IMR-90 (cell line): ENCODE measurements at regions not wholly inside any gene's neighbourhood (a gene's known extent, or its start where the extent isn't known, plus 50 kb on each side); places are given as distances from the start of the nearest gene placed in this dataset.

Experiments used
- ATAC-seq: fragments of 200-7000 bp; cut with Tn5 transposase; 2 replicates; pipeline ENCODE4 v1.9.1; 2020; ENCODE audit warnings: low read depth, mild to moderate bottlenecking, moderate library complexity
- BruUV-seq: library from RNA; stranded (reverse); fragments of 400-500 nt; replicated peaks from 2 replicates; lab custom pipeline; 2021; lab: Mats Ljungman, UMichigan
- CTCF ChIA-PET: fragments of 300-600 bp; formaldehyde crosslinking; extraction: SDS; loops from one replicate; lab custom pipeline; 2021; ENCODE audit warnings: antibody characterized with exemption; lab: Yijun Ruan, JAX
- POLR2A ChIA-PET: fragments of 300-600 bp; sonication (Branson Sonifier 250); formaldehyde crosslinking; loops from one replicate; lab custom pipeline; 2022; ENCODE audit warnings: antibody characterized with exemption; ENCODE audit not compliant: unreplicated experiment; lab: Charles Lee
- DNase-seq: peaks from one replicate; pipeline ENCODE4 v3.0.0; 2013
- H2AFZ ChIP-seq: replicated peaks from 2 replicates; pipeline ENCODE3; 2013; ENCODE audit warnings: low read length, mild to moderate bottlenecking; ENCODE audit not compliant: poor library complexity
- H2AK5ac ChIP-seq: 2 replicates; pipeline ENCODE4 v1.6.1; 2013; ENCODE audit warnings: low read depth, low read length, inconsistent platforms
- H2AK9ac ChIP-seq: replicated peaks from 2 replicates; pipeline ENCODE3; 2013; ENCODE audit warnings: mild to moderate bottlenecking, low read depth, low read length, moderate library complexity; ENCODE audit not compliant: poor library complexity
- H2BK120ac ChIP-seq: 2 replicates; pipeline ENCODE4 v1.6.1; 2013; ENCODE audit warnings: low read depth, low read length, inconsistent platforms
- H2BK15ac ChIP-seq: 3 replicates; pipeline ENCODE4 v1.6.1; 2013; ENCODE audit warnings: low read depth, low read length, inconsistent platforms
- H2BK20ac ChIP-seq: 2 replicates; pipeline ENCODE4 v1.6.1; 2013; ENCODE audit warnings: low read depth, mild to moderate bottlenecking, inconsistent platforms, low read length, moderate library complexity
- H2BK5ac ChIP-seq: 2 replicates; pipeline ENCODE4 v1.6.1; 2013; ENCODE audit warnings: mild to moderate bottlenecking, low read depth, low read length, inconsistent platforms; ENCODE audit not compliant: poor library complexity, severe bottlenecking
- H3K14ac ChIP-seq: replicated peaks from 2 replicates; pipeline ENCODE4 v1.6.1; 2013; ENCODE audit warnings: low read depth, low read length, inconsistent platforms
- H3K18ac ChIP-seq: 2 replicates; pipeline ENCODE4 v1.6.1; 2013; ENCODE audit warnings: low read depth, low read length, control low read depth
- H3K23ac ChIP-seq: 2 replicates; pipeline ENCODE4 v1.6.1; 2013; ENCODE audit warnings: low read depth, low read length, inconsistent platforms
- H3K27ac ChIP-seq: 2 replicates; pipeline ENCODE4 v1.5.1; 2013; ENCODE audit warnings: mild to moderate bottlenecking, control low read depth, low read length; ENCODE audit not compliant: insufficient read depth
- H3K27me3 ChIP-seq: 2 replicates; pipeline ENCODE4 v1.6.1; 2013; ENCODE audit warnings: low read length; ENCODE audit not compliant: control insufficient read depth, insufficient read depth
- H3K36me3 ChIP-seq: 2 replicates; pipeline ENCODE4 v1.6.1; 2013; ENCODE audit warnings: low read length, mixed read lengths; ENCODE audit not compliant: control insufficient read depth, insufficient read depth
- H3K4ac ChIP-seq: 2 replicates; pipeline ENCODE4 v1.6.1; 2013; ENCODE audit warnings: low read depth, low read length, inconsistent platforms
- H3K4me1 ChIP-seq: 2 replicates; pipeline ENCODE4 v1.6.1; 2013; ENCODE audit warnings: low read length, mixed read lengths; ENCODE audit not compliant: control insufficient read depth, insufficient read depth
- H3K4me2 ChIP-seq: 2 replicates; pipeline ENCODE4 v1.6.1; 2013; ENCODE audit warnings: low read depth, mild to moderate bottlenecking, control low read depth, low read length, moderate library complexity
- H3K4me3 ChIP-seq: 2 replicates; pipeline ENCODE4 v1.5.1; 2013; ENCODE audit warnings: low read depth, mild to moderate bottlenecking, control low read depth, low read length, moderate library complexity; ENCODE audit not compliant: insufficient read depth
- H3K56ac ChIP-seq: 2 replicates; pipeline ENCODE4 v1.6.1; 2013; ENCODE audit warnings: low read length, inconsistent platforms; ENCODE audit not compliant: insufficient read depth; ENCODE audit errors: extremely low read depth
- H3K79me1 ChIP-seq, 2 experiments: 2 replicates each; pipeline ENCODE4 v1.6.1; 2013; ENCODE audit warnings: low read length in 2 of 2, inconsistent platforms in 1 of 2, low read depth in 1 of 2
- H3K9ac ChIP-seq: 2 replicates; pipeline ENCODE4 v1.6.1; 2013; ENCODE audit warnings: low read depth, low read length, control low read depth
- H3K9me1 ChIP-seq: 2 replicates; pipeline ENCODE4 v1.6.1; 2013; ENCODE audit warnings: low read length, inconsistent platforms; ENCODE audit not compliant: insufficient read depth
- H3K9me3 ChIP-seq: 2 replicates; pipeline ENCODE4 v1.6.1; 2013; ENCODE audit warnings: low read length; ENCODE audit not compliant: control insufficient read depth, insufficient read depth
- H4K20me1 ChIP-seq: 2 replicates; pipeline ENCODE4 v1.6.1; 2013; ENCODE audit warnings: low read length, inconsistent platforms; ENCODE audit not compliant: insufficient read depth
- H4K5ac ChIP-seq: 2 replicates; pipeline ENCODE4 v1.6.1; 2013; ENCODE audit warnings: mild to moderate bottlenecking, low read depth, low read length, control low read depth
- H4K8ac ChIP-seq, 2 experiments: 2 replicates each; pipeline ENCODE4 v1.6.1; 2013; ENCODE audit warnings: low read depth in 2 of 2, low read length in 2 of 2, control low read depth in 1 of 2, inconsistent platforms in 1 of 2
- H4K91ac ChIP-seq: 2 replicates; pipeline ENCODE4 v1.6.1; 2013; ENCODE audit warnings: low read depth, low read length, inconsistent platforms; ENCODE audit not compliant: insufficient read depth
- BHLHE40 ChIP-seq: fragments of 150-350 bp; IDR thresholded peaks from 2 replicates; pipeline ENCODE4 v1.6.1; 2016; ENCODE audit warnings: mild to moderate bottlenecking, low read depth, low read length
- MAZ ChIP-seq: IDR thresholded peaks from 2 replicates; pipeline ENCODE4 v1.6.1; 2012; ENCODE audit warnings: low read depth, mild to moderate bottlenecking, low read length, improper control_type of control experiment, moderate library complexity, borderline replicate concordance
- MXI1 ChIP-seq: IDR thresholded peaks from 2 replicates; pipeline ENCODE4 v1.6.1; 2012; ENCODE audit warnings: low read depth, mild to moderate bottlenecking, low read length, moderate library complexity, borderline replicate concordance
- POLR2A ChIP-seq: IDR thresholded peaks from 2 replicates; pipeline ENCODE4 v1.6.1; 2012; ENCODE audit warnings: mild to moderate bottlenecking, low read depth, low read length
- RFX5 ChIP-seq: IDR thresholded peaks from 2 replicates; pipeline ENCODE4 v1.8.0; 2012; ENCODE audit warnings: low read depth, mild to moderate bottlenecking, low read length, moderate library complexity
- SMC3 ChIP-seq: fragments of 150-350 bp; IDR thresholded peaks from 2 replicates; pipeline ENCODE4 v1.6.1; 2016; ENCODE audit warnings: low read depth, mild to moderate bottlenecking, antibody characterized with exemption, low read length, moderate library complexity
- WGBS, 2 experiments: methylation state at CpG; one replicate each; pipeline versions ENCODE4 v1.1.5 to v1.1.7; 2013; ENCODE audit warnings: missing lambda C conversion rate in 2 of 2; ENCODE audit not compliant: insufficient read length in 1 of 2; ENCODE audit errors: extremely low coverage in 2 of 2; 5-methylcytosine and 5-hydroxymethylcytosine counted together
- dilution Hi-C: fragments of 300-500 bp; cut with HindIII; formaldehyde crosslinking; loops from one replicate; pipeline ENCODE4 v1.14.3; 2018; ENCODE audit warnings: low sequenced_read_pairs; ENCODE audit not compliant: unreplicated experiment
- in situ Hi-C: fragments of 300-500 bp; cut with MboI; formaldehyde crosslinking; loops from 3 replicates; pipeline ENCODE4 v1.14.3; 2019; ENCODE audit warnings: low sequenced_read_pairs, inconsistent platforms, mixed read lengths
- intact Hi-C: fragments of 100-400 bp; cut with micrococcal nuclease; formaldehyde crosslinking; loops from 2 replicates; pipeline ENCODE4 v1.10.0; 2022
- TF ChIP-seq, protein P1 (sequence below): conservative IDR thresholded peaks from 2 replicates; pipeline ENCODE4 v1.5.1; 2012; ENCODE audit warnings: mild to moderate bottlenecking, low read depth, low read length, improper control_type of control experiment

- ChIA-PET POLR2A (no interaction called here), CTCF (no interaction called here)
- no CpG with 5 or more reads among the region's 2 CpGs for WGBS, 2 experiments
- no peak overlapping the region for H3K9ac ChIP-seq
- H3K36me3 ChIP-seq, result no peaks in the 10 kb centered on the region
- no peak overlapping the region for H3K27ac ChIP-seq
- no peaks in the 10 kb centered on the region for H3K4me1 ChIP-seq
- no peak overlapping the region for H2AK9ac ChIP-seq
- no peak overlapping the region for H3K4ac ChIP-seq
- no peak overlapping the region for H2BK120ac ChIP-seq
- no peak overlapping the region for H2BK20ac ChIP-seq
- no peak overlapping the region for H2BK5ac ChIP-seq
- H4K91ac ChIP-seq, result no peak overlapping the region
- intact Hi-C loops (no loop called here), dilution Hi-C loops (no loop called here), in situ Hi-C loops (no loop called here)
- no TSS peak for BruUV-seq
- H3K4me3 ChIP-seq, result no peak overlapping the region
- H3K56ac ChIP-seq, result no peak overlapping the region
- no peaks in the 10 kb centered on the region for H3K27me3 ChIP-seq
- peaks cover 8% of the 10 kb centered on the region for H3K9me3 ChIP-seq
- H4K20me1 ChIP-seq, result no peaks in the 10 kb centered on the region
- no peak overlapping the region for H4K5ac ChIP-seq
- no peak overlapping the region for H2AFZ ChIP-seq
- no peak overlapping the region for H3K4me2 ChIP-seq
- DNase-seq (no peak), ATAC-seq (no peak)
- no peaks in the 10 kb centered on the region for H3K79me1 ChIP-seq
- no peak overlapping the region for H2BK15ac ChIP-seq
- no peaks in the 10 kb centered on the region for H3K9me1 ChIP-seq
- H4K8ac ChIP-seq, result no peak overlapping the region
- H3K23ac ChIP-seq, result no peak overlapping the region
- no peak overlapping the region for H3K14ac ChIP-seq
- H2AK5ac ChIP-seq, result no peak overlapping the region
- H3K18ac ChIP-seq, result no peak overlapping the region
- TF ChIP-seq BHLHE40, result no peak
- TF ChIP-seq MAZ, result no peak
- no peak for TF ChIP-seq MXI1
- TF ChIP-seq POLR2A, result no peak
- TF ChIP-seq RFX5, result no peak
- TF ChIP-seq SMC3, result no peak
- TF ChIP-seq, protein P1, sequence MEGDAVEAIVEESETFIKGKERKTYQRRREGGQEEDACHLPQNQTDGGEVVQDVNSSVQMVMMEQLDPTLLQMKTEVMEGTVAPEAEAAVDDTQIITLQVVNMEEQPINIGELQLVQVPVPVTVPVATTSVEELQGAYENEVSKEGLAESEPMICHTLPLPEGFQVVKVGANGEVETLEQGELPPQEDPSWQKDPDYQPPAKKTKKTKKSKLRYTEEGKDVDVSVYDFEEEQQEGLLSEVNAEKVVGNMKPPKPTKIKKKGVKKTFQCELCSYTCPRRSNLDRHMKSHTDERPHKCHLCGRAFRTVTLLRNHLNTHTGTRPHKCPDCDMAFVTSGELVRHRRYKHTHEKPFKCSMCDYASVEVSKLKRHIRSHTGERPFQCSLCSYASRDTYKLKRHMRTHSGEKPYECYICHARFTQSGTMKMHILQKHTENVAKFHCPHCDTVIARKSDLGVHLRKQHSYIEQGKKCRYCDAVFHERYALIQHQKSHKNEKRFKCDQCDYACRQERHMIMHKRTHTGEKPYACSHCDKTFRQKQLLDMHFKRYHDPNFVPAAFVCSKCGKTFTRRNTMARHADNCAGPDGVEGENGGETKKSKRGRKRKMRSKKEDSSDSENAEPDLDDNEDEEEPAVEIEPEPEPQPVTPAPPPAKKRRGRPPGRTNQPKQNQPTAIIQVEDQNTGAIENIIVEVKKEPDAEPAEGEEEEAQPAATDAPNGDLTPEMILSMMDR, result no peak
Observed at GRCh38 chr18:64474255-64474654, 325.4 kb upstream of the LINC00305 start.
